Hematopoietic multipotent progenitor cell treated with erythropoietin and hydrocortisone succinate and interleukin-3 and kit ligand, for 6 days (in vitro differentiated cells): ENCODE measurements at regions not wholly inside any gene's neighbourhood (a gene's known extent, or its start where the extent isn't known, plus 50 kb on each side); places are given as distances from the start of the nearest gene placed in this dataset.
"Not testable (repeated sequence)": the region's sequence is repeated elsewhere in the genome, so short reads cannot be mapped to it uniquely, and the experiment has no call there.

Experiments
- DNase-seq: peaks from one replicate; pipeline ENCODE4 v3.0.0-alpha.2; 2015

- no peak for DNase-seq
Measured at GRCh38 chr22:44574640-44575380, 76.8 kb upstream of the RTL6 start.

GRCh38 chr22:44574057-44574639, 76.1 kb upstream of the RTL6 start:
- no peak for DNase-seq

- DNase-seq: no peak
Measured at GRCh38 chr22:44573451-44573850, 75.4 kb upstream of the RTL6 start.

- DNase-seq: peak; percentile 17
Measured at GRCh38 chr22:44572414-44573207, 74.6 kb upstream of the RTL6 start.

GRCh38 chr22:44571566-44572413, 73.8 kb upstream of the RTL6 start:
- no peak for DNase-seq

GRCh38 chr22:44570476-44571445, 72.7 kb upstream of the RTL6 start:
- DNase-seq: no peak

GRCh38 chr22:44569561-44569991, 71.5 kb upstream of the RTL6 start:
- DNase-seq: no peak

GRCh38 chr22:44567846-44568493, 69.9 kb upstream of the RTL6 start:
- peak; percentile 55 for DNase-seq

GRCh38 chr22:44567378-44567841, 69.4 kb upstream of the RTL6 start:
- not testable (repeated sequence) for DNase-seq

GRCh38 chr22:44566911-44567310, 68.9 kb upstream of the RTL6 start:
- DNase-seq: no peak

- DNase-seq: not testable (repeated sequence)
Measured at GRCh38 chr22:44562651-44563050, 64.6 kb upstream of the RTL6 start.

GRCh38 chr22:44561139-44561840, 63.3 kb upstream of the RTL6 start:
- no peak for DNase-seq

GRCh38 chr22:44558671-44559070, 60.6 kb upstream of the RTL6 start:
- not testable (repeated sequence) for DNase-seq

GRCh38 chr22:44557872-44558271, 59.8 kb upstream of the RTL6 start:
- DNase-seq: not testable (repeated sequence)

GRCh38 chr22:44557064-44557748, 59.2 kb upstream of the RTL6 start:
- no peak for DNase-seq

- DNase-seq: no peak
Measured at GRCh38 chr22:44555597-44555996, 57.6 kb upstream of the RTL6 start.

GRCh38 chr22:44555046-44555445, 57.0 kb upstream of the RTL6 start:
- no peak for DNase-seq

GRCh38 chr22:44554411-44554810, 56.4 kb upstream of the RTL6 start:
- DNase-seq: no peak

- DNase-seq: no peak
Measured at GRCh38 chr22:44550711-44551491, 52.9 kb upstream of the RTL6 start.
